ENCODE measurements at regions not wholly inside any gene's neighbourhood (a gene's known extent, or its start where the extent isn't known, plus 50 kb on each side); places are given as distances from the start of the nearest gene placed in this dataset.

DNA sequence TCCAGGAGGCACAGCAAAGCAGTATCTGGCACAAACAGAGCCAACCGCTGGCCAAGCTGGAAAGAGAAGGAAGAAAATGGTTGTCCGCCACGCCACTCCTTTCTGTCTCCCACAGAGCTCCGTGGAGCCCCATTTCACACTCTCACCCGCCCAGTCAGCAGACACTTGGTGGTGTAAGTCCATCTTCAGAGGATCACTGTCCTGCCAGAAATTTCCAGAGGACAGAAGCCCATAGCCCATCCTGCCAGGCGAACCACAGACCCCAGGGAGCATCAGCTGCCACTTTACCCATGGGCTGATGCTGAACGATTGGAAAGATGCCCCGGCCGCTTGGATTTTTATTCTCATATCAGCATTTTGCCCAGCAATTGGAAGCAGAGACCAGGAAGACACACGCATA is 144.7 kb upstream of the LYZL2 start:
- H3K9ac ChIP-seq (replicated peaks in 1 of 4; ENCODE audit: extremely low read depth in 1 of 4, low read depth in 3 of 4, low read length in 3 of 4) = no peak overlapping the region
- no peak overlapping the region for H2BK12ac ChIP-seq (ENCODE audit: low read depth, low read length)
- no peaks in the 10 kb centered on the region for H3K79me1 ChIP-seq (ENCODE audit: low read depth, low read length)
- no peak overlapping the region for H4K8ac ChIP-seq (ENCODE audit: extremely low read depth, insufficient read depth, low read length)
- DNase-seq (ENCODE audit: low read depth in 1 of 2, low spot score in 2 of 2) = no peak
- H2AK5ac ChIP-seq (ENCODE audit: low read depth, low read length) = no peak overlapping the region
- no peak for FAIRE-seq
- H2BK15ac ChIP-seq (ENCODE audit: low read length) = no peak overlapping the region
- peaks cover 20 to 24% of the 10 kb centered on the region in 2 experiments for H3K9me3 ChIP-seq (ENCODE audit: insufficient read depth in 2 of 2, low read depth in 1 of 2, low read length in 1 of 2)
- H3K14ac ChIP-seq (ENCODE audit: insufficient read length) = no peak overlapping the region
- no peak overlapping the region for H3K4ac ChIP-seq (replicated peaks; ENCODE audit: insufficient read length, low read depth, low read length)
- no peaks in the 10 kb centered on the region for H3K4me1 ChIP-seq (replicated peaks in 1 of 4; ENCODE audit: control insufficient read depth in 3 of 4, insufficient read depth in 4 of 4, low read length in 3 of 4)
- no peak overlapping the region for H3K4me2 ChIP-seq (ENCODE audit: insufficient read depth in 1 of 2, low read depth in 2 of 2, low read length in 2 of 2)
- WGBS, 2 experiments (ENCODE audit: extremely low coverage in 1 of 2, insufficient coverage in 1 of 2, insufficient read length in 1 of 2, insufficient replicate concordance in 2 of 2, low coverage in 1 of 2, low lambda C conversion rate in 2 of 2, missing lambda C conversion rate in 1 of 2) = 92% methylated on average over 10 of the region's 10 CpGs; no CpG with 5 or more reads in 1 of the 2 experiments
- H2BK5ac ChIP-seq (ENCODE audit: low read depth, low read length) = no peak overlapping the region
- H3K18ac ChIP-seq (ENCODE audit: extremely low read depth, low read length) = no peak overlapping the region
- no peak overlapping the region for H2AFZ ChIP-seq (ENCODE audit: low read length)
- peaks cover 0 to 2% (median 0%) of the 10 kb centered on the region in 4 experiments; a peak in 1 of 8 replicates for H3K36me3 ChIP-seq (ENCODE audit: control insufficient read depth in 2 of 4, insufficient read depth in 4 of 4, low read length in 3 of 4)
- peaks cover 7% of the 10 kb centered on the region; the same call in 1 of the 2 replicates for H3K23me2 ChIP-seq (ENCODE audit: low read depth, low read length)
- no peak overlapping the region for H3K23ac ChIP-seq (ENCODE audit: insufficient read length)
- no peaks in the 10 kb centered on the region for H3K79me2 ChIP-seq (ENCODE audit: control insufficient read depth in 1 of 2, insufficient read depth in 2 of 2, low read length in 2 of 2)
- no peak overlapping the region for H3K27ac ChIP-seq (ENCODE audit: low read depth, low read length)
- no peak overlapping the region for H2BK20ac ChIP-seq (ENCODE audit: low read length)
- CTCF ChIA-PET (ENCODE audit: partially characterized antibody) = no interaction called here
- no peak overlapping the region for H4K5ac ChIP-seq (ENCODE audit: insufficient read length, low read depth, low read length)
- H2BK120ac ChIP-seq (replicated peaks; ENCODE audit: low read depth, low read length) = no peak overlapping the region
- no peaks in the 10 kb centered on the region for H3K27me3 ChIP-seq (replicated peaks in 1 of 4; ENCODE audit: control insufficient read depth in 3 of 4, extremely low read depth in 1 of 4, insufficient read depth in 3 of 4, low read length in 3 of 4)
- POLR2A ChIA-PET (ENCODE audit: partially characterized antibody) = no interaction called here
- H4K91ac ChIP-seq (replicated peaks; ENCODE audit: insufficient read length, low read length) = no peak overlapping the region
- peaks cover 0 to 2% of the 10 kb centered on the region in 2 experiments for H4K20me1 ChIP-seq (replicated peaks in 1 of 2; ENCODE audit: control insufficient read depth in 1 of 2, insufficient read depth in 2 of 2, low read length in 2 of 2)
- no peak overlapping the region for H3K56ac ChIP-seq (replicated peaks; ENCODE audit: insufficient read length, low read depth, low read length)
- H3K4me3 ChIP-seq (ENCODE audit: extremely low read depth in 1 of 4, insufficient read depth in 2 of 4, low read depth in 3 of 4, low read length in 4 of 4) = no peak overlapping the region
- TF ChIP-seq FOSL1 (IDR thresholded peaks at IDR 0.05; ENCODE audit: insufficient read depth, low read depth, low read length) (no peak), TAF1 (IDR thresholded peaks at IDR 0.05; ENCODE audit: low read depth, low read length) (no peak), PHF8 (conservative IDR thresholded peaks at IDR 0.05; ENCODE audit: low read depth, low read length) (no peak), SP1 (IDR thresholded peaks at IDR 0.05; ENCODE audit: low read depth, low read length) (no peak), CBX8 (IDR thresholded peaks at IDR 0.05; ENCODE audit: borderline replicate concordance, low read depth, low read length) (no peak), TEAD4 (IDR thresholded peaks at IDR 0.05; ENCODE audit: low read depth, low read length) (no peak), KDM5A (IDR thresholded peaks at IDR 0.05; ENCODE audit: low read length) (no peak), TCF12 (IDR thresholded peaks at IDR 0.05; ENCODE audit: low read depth, low read length) (no peak), GABPA (IDR thresholded peaks at IDR 0.05; ENCODE audit: borderline replicate concordance, insufficient read depth, low read length) (no peak), TAF7 (optimal IDR thresholded peaks at IDR 0.05; ENCODE audit: borderline replicate concordance, low read depth, low read length) (no peak), BCL11A (IDR thresholded peaks at IDR 0.05; ENCODE audit: low read depth in 2 of 2, low read length in 2 of 2) (no peak)
- TF ChIP-seq, protein P1, sequence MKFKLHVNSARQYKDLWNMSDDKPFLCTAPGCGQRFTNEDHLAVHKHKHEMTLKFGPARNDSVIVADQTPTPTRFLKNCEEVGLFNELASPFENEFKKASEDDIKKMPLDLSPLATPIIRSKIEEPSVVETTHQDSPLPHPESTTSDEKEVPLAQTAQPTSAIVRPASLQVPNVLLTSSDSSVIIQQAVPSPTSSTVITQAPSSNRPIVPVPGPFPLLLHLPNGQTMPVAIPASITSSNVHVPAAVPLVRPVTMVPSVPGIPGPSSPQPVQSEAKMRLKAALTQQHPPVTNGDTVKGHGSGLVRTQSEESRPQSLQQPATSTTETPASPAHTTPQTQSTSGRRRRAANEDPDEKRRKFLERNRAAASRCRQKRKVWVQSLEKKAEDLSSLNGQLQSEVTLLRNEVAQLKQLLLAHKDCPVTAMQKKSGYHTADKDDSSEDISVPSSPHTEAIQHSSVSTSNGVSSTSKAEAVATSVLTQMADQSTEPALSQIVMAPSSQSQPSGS (IDR thresholded peaks at IDR 0.05; ENCODE audit: low read length) = no peak
- TF ChIP-seq, protein P2, sequence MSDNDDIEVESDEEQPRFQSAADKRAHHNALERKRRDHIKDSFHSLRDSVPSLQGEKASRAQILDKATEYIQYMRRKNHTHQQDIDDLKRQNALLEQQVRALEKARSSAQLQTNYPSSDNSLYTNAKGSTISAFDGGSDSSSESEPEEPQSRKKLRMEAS (IDR thresholded peaks at IDR 0.05) = no peak

Data from H1 (cell line).